Colonic mucosa (tissue), 4 donors: ENCODE measurements at regions not wholly inside any gene's neighbourhood (a gene's known extent, or its start where the extent isn't known, plus 50 kb on each side); places are given as distances from the start of the nearest gene placed in this dataset.

Experiments used
- DNase-seq: peaks from one replicate; pipeline ENCODE4 v3.0.0-alpha.2; 2020
- H3K27ac ChIP-seq: fragments of 200-600 bp; one replicate; pipeline ENCODE4 v1.8.0; 2021
- H3K27me3 ChIP-seq: fragments of 200-600 bp; one replicate; pipeline ENCODE4 v1.8.0; 2021
- H3K36me3 ChIP-seq: fragments of 200-600 bp; one replicate; pipeline ENCODE4 v1.8.0; 2021
- H3K4me1 ChIP-seq: fragments of 200-600 bp; one replicate; pipeline ENCODE4 v1.8.0; 2021; ENCODE audit warnings: mild to moderate bottlenecking
- H3K4me3 ChIP-seq: fragments of 200-600 bp; one replicate; pipeline ENCODE4 v1.8.0; 2021
- H3K9ac ChIP-seq, 2 donors: one replicate each; pipeline ENCODE4 v1.7.0; 2013; ENCODE audit warnings: control low read depth in 2 of 2, low read depth in 2 of 2, low read length in 2 of 2
- H3K9me3 ChIP-seq: fragments of 200-600 bp; one replicate; pipeline ENCODE4 v1.8.0; 2021
- CTCF ChIP-seq: fragments of 200-600 bp; IDR thresholded peaks from one replicate; pipeline ENCODE4 v1.8.0; 2022; ENCODE audit warnings: antibody characterized with exemption, mild to moderate bottlenecking
- intact Hi-C: fragments of 100-400 bp; cut with DNase I; formaldehyde crosslinking; loops from one replicate; pipeline ENCODE4 v1.14.1; 2022
- donor health status: healthy.
- donor health status: DM: no; HTN: no; CAD: no.
- donor health status: DM: no; HTN: no; CAD: no.

- intact Hi-C loops = no loop called here
- no peak overlapping the region for H3K4me3 ChIP-seq
- no peaks in the 10 kb centered on the region for H3K27me3 ChIP-seq
- no peaks in the 10 kb centered on the region for H3K36me3 ChIP-seq
- H3K9me3 ChIP-seq = no peaks in the 10 kb centered on the region
- DNase-seq = no peak
- no peak overlapping the region for H3K9ac ChIP-seq
- no peak for TF ChIP-seq CTCF
- H3K4me1 ChIP-seq = no peaks in the 10 kb centered on the region
- no peak overlapping the region for H3K27ac ChIP-seq
Observed at GRCh38 chr7:52959336-52959735, 76.1 kb upstream of the POM121L12 start.

- no peak for DNase-seq
- intact Hi-C loops = no loop called here
Observed at GRCh38 chr7:52958621-52959140, 76.8 kb upstream of the POM121L12 start.

GRCh38 chr7:52956379-52956915 is 79.0 kb upstream of the POM121L12 start:
- H3K9ac ChIP-seq = no peak overlapping the region

More at GRCh38 chr7:52958621-52959140, 76.8 kb upstream of the POM121L12 start:
- no peak for TF ChIP-seq CTCF
- Histone ChIP-seq H3K36me3 (no peaks in the 10 kb centered on the region), H3K4me3 (no peak overlapping the region), H3K9ac (no peak overlapping the region), H3K4me1 (no peaks in the 10 kb centered on the region), H3K27me3 (no peaks in the 10 kb centered on the region), H3K9me3 (no peaks in the 10 kb centered on the region), H3K27ac (no peak overlapping the region)

GRCh38 chr7:52955522-52955921 is 79.9 kb upstream of the POM121L12 start:
- intact Hi-C loops = no loop called here
- TF ChIP-seq CTCF = no peak

More at GRCh38 chr7:52956379-52956915, 79.0 kb upstream of the POM121L12 start:
- no peak for DNase-seq
- no peak for TF ChIP-seq CTCF
- H3K36me3 ChIP-seq = no peaks in the 10 kb centered on the region
- intact Hi-C loops = no loop called here
- no peaks in the 10 kb centered on the region for H3K27me3 ChIP-seq
- H3K9me3 ChIP-seq = no peaks in the 10 kb centered on the region
- H3K4me1 ChIP-seq = no peaks in the 10 kb centered on the region
- no peak overlapping the region for H3K27ac ChIP-seq
- no peak overlapping the region for H3K4me3 ChIP-seq

GRCh38 chr7:52944921-52945320 is 90.5 kb upstream of the POM121L12 start:
- no peak overlapping the region for H3K4me3 ChIP-seq
- H3K27ac ChIP-seq = no peak overlapping the region
- no peaks in the 10 kb centered on the region for H3K4me1 ChIP-seq
- no peak for DNase-seq
- TF ChIP-seq CTCF = no peak
- intact Hi-C loops = no loop called here
- no peaks in the 10 kb centered on the region for H3K27me3 ChIP-seq
- H3K9me3 ChIP-seq = no peaks in the 10 kb centered on the region
- no peaks in the 10 kb centered on the region for H3K36me3 ChIP-seq
- H3K9ac ChIP-seq = no peak overlapping the region

More at GRCh38 chr7:52955522-52955921, 79.9 kb upstream of the POM121L12 start:
- Histone ChIP-seq H3K9ac (no peak overlapping the region), H3K4me3 (no peak overlapping the region), H3K36me3 (no peaks in the 10 kb centered on the region), H3K27me3 (no peaks in the 10 kb centered on the region), H3K9me3 (no peaks in the 10 kb centered on the region), H3K4me1 (no peaks in the 10 kb centered on the region), H3K27ac (no peak overlapping the region)
- DNase-seq = no peak
